GM23248 (cell line): ENCODE measurements at regions not wholly inside any gene's neighbourhood (a gene's known extent, or its start where the extent isn't known, plus 50 kb on each side); places are given as distances from the start of the nearest gene placed in this dataset.

ENCODE experiments used
- EZH2 ChIP-seq: fragments of 200-600 bp; sonication (generic); IDR thresholded peaks from 2 replicates; pipeline ENCODE4 v1.6.1; 2018; ENCODE audit warnings: antibody characterized with exemption, mild to moderate bottlenecking; ENCODE audit not compliant: insufficient read depth, poor library complexity, severe bottlenecking
- EZH2phosphoT487 ChIP-seq: fragments of 200-600 bp; sonication (generic); IDR thresholded peaks from 2 replicates; pipeline ENCODE4 v1.6.1; 2018; ENCODE audit warnings: antibody characterized with exemption, moderate library complexity, mild to moderate bottlenecking, low read depth; ENCODE audit not compliant: insufficient read depth

DNA sequence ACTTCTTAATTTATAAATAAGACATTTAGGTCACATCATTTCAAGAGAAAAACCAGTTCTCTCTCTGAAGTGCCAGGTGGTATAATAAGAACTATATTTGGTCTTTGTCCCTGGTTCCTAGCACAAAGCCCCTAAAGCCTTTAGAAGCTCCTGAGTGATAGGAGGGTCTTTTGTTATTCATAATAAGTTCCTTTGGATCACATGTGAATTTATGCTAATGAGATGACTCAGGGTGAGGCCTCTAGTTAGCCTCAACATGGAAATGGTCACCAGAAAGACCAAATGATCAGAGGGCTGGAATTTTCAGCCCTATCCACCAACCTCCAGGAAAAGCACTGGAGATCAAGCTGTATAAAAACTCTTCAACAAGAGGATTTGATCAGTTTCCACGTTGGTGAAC, 68.1 kb upstream of the BLTP1 start:
- TF ChIP-seq EZH2 (no peak), EZH2phosphoT487 (no peak)
